ENCODE measurements at regions not wholly inside any gene's neighbourhood (a gene's known extent, or its start where the extent isn't known, plus 50 kb on each side); places are given as distances from the start of the nearest gene placed in this dataset.

GRCh38 chr16:5323284-5324141 is 225.9 kb upstream of the EEF2KMT start:
- H3K36me3 ChIP-seq (ENCODE audit: insufficient read depth, low read length): no peaks in the 10 kb centered on the region
- no peak overlapping the region for H3K27ac ChIP-seq
- DNase-seq (ENCODE audit: low read depth, low spot score): no peak
- no peak overlapping the region for H3K9ac ChIP-seq (ENCODE audit: insufficient read length)
- no peak for TF ChIP-seq POLR2AphosphoS5 (IDR thresholded peaks at IDR 0.05; ENCODE audit: borderline replicate concordance, low read depth, low read length)
- no peak for TF ChIP-seq EZH2 (IDR thresholded peaks at IDR 0.05)
- no peak for TF ChIP-seq FOXP2 (optimal IDR thresholded peaks at IDR 0.05; ENCODE audit: control extremely low read depth, extremely low read length, insufficient read depth)
- H3K4me3 ChIP-seq: no peak overlapping the region
- H3K9me3 ChIP-seq (ENCODE audit: low read depth, low read length): no peaks in the 10 kb centered on the region

- DNase-seq (ENCODE audit: low read depth, low spot score): no peak
- Histone ChIP-seq H3K9me3 (ENCODE audit: low read depth, low read length) (no peaks in the 10 kb centered on the region), H3K4me3 (no peak overlapping the region), H3K9ac (ENCODE audit: insufficient read length) (no peak overlapping the region), H3K27ac (no peak overlapping the region), H3K36me3 (ENCODE audit: insufficient read depth, low read length) (no peaks in the 10 kb centered on the region)
- TF ChIP-seq FOXP2 (optimal IDR thresholded peaks at IDR 0.05; ENCODE audit: control extremely low read depth, extremely low read length, insufficient read depth): no peak
- no peak for TF ChIP-seq POLR2AphosphoS5 (IDR thresholded peaks at IDR 0.05; ENCODE audit: borderline replicate concordance, low read depth, low read length)
- TF ChIP-seq EZH2 (IDR thresholded peaks at IDR 0.05): no peak
Observed at GRCh38 chr16:5321930-5322329, 224.3 kb upstream of the EEF2KMT start.

- H3K4me3 ChIP-seq: no peak overlapping the region
- no peak overlapping the region for H3K27ac ChIP-seq
- TF ChIP-seq EZH2 (IDR thresholded peaks at IDR 0.05): no peak
- TF ChIP-seq POLR2AphosphoS5 (IDR thresholded peaks at IDR 0.05; ENCODE audit: borderline replicate concordance, low read depth, low read length): no peak
- TF ChIP-seq FOXP2 (optimal IDR thresholded peaks at IDR 0.05; ENCODE audit: control extremely low read depth, extremely low read length, insufficient read depth): no peak
- DNase-seq (ENCODE audit: low read depth, low spot score): no peak
- no peaks in the 10 kb centered on the region for H3K9me3 ChIP-seq (ENCODE audit: low read depth, low read length)
- no peaks in the 10 kb centered on the region for H3K36me3 ChIP-seq (ENCODE audit: insufficient read depth, low read length)
- no peak overlapping the region for H3K9ac ChIP-seq (ENCODE audit: insufficient read length)
Observed at GRCh38 chr16:5319799-5320198, 222.2 kb upstream of the EEF2KMT start.

- H3K9me3 ChIP-seq (ENCODE audit: low read depth, low read length): no peaks in the 10 kb centered on the region
- no peak overlapping the region for H3K4me3 ChIP-seq
- no peaks in the 10 kb centered on the region for H3K36me3 ChIP-seq (ENCODE audit: insufficient read depth, low read length)
- no peak overlapping the region for H3K9ac ChIP-seq (ENCODE audit: insufficient read length)
- DNase-seq (ENCODE audit: low read depth, low spot score): no peak
- TF ChIP-seq POLR2AphosphoS5 (IDR thresholded peaks at IDR 0.05; ENCODE audit: borderline replicate concordance, low read depth, low read length) (no peak), EZH2 (IDR thresholded peaks at IDR 0.05) (no peak), FOXP2 (optimal IDR thresholded peaks at IDR 0.05; ENCODE audit: control extremely low read depth, extremely low read length, insufficient read depth) (no peak)
- H3K27ac ChIP-seq: no peak overlapping the region
Observed at GRCh38 chr16:5315914-5316313, 218.3 kb upstream of the EEF2KMT start.

- H3K9me3 ChIP-seq (ENCODE audit: low read depth, low read length): no peaks in the 10 kb centered on the region
- no peak overlapping the region for H3K27ac ChIP-seq
- DNase-seq (ENCODE audit: low read depth, low spot score): no peak
- H3K4me3 ChIP-seq: no peak overlapping the region
- H3K36me3 ChIP-seq (ENCODE audit: insufficient read depth, low read length): no peaks in the 10 kb centered on the region
- no peak overlapping the region for H3K9ac ChIP-seq (ENCODE audit: insufficient read length)
- TF ChIP-seq POLR2AphosphoS5 (IDR thresholded peaks at IDR 0.05; ENCODE audit: borderline replicate concordance, low read depth, low read length) (no peak), FOXP2 (optimal IDR thresholded peaks at IDR 0.05; ENCODE audit: control extremely low read depth, extremely low read length, insufficient read depth) (no peak), EZH2 (IDR thresholded peaks at IDR 0.05) (no peak)
Observed at GRCh38 chr16:5314377-5314776, 216.8 kb upstream of the EEF2KMT start.

GRCh38 chr16:5309946-5310611 is 212.5 kb upstream of the EEF2KMT start:
- Histone ChIP-seq H3K27ac (no peak overlapping the region), H3K4me3 (no peak overlapping the region), H3K9ac (ENCODE audit: insufficient read length) (no peak overlapping the region), H3K36me3 (ENCODE audit: insufficient read depth, low read length) (no peaks in the 10 kb centered on the region), H3K9me3 (ENCODE audit: low read depth, low read length) (no peaks in the 10 kb centered on the region)
- no peak for DNase-seq (ENCODE audit: low read depth, low spot score)
- TF ChIP-seq FOXP2 (optimal IDR thresholded peaks at IDR 0.05; ENCODE audit: control extremely low read depth, extremely low read length, insufficient read depth): no peak

- no peak overlapping the region for H3K27ac ChIP-seq
- DNase-seq (ENCODE audit: low read depth, low spot score): no peak
- no peak overlapping the region for H3K4me3 ChIP-seq
- H3K9me3 ChIP-seq (ENCODE audit: low read depth, low read length): peaks cover 2% of the 10 kb centered on the region; the same call in 1 of the 2 replicates
- H3K36me3 ChIP-seq (ENCODE audit: insufficient read depth, low read length): no peaks in the 10 kb centered on the region
- TF ChIP-seq EZH2 (IDR thresholded peaks at IDR 0.05) (no peak), POLR2AphosphoS5 (IDR thresholded peaks at IDR 0.05; ENCODE audit: borderline replicate concordance, low read depth, low read length) (no peak), FOXP2 (optimal IDR thresholded peaks at IDR 0.05; ENCODE audit: control extremely low read depth, extremely low read length, insufficient read depth) (no peak)
- H3K9ac ChIP-seq (ENCODE audit: insufficient read length): no peak overlapping the region
Observed at GRCh38 chr16:5305023-5305422, 207.4 kb upstream of the EEF2KMT start.

GRCh38 chr16:5302372-5303114 is 204.9 kb upstream of the EEF2KMT start:
- no peak overlapping the region for H3K4me3 ChIP-seq
- no peak overlapping the region for H3K9ac ChIP-seq (ENCODE audit: insufficient read length)
- H3K9me3 ChIP-seq (ENCODE audit: low read depth, low read length): peaks cover 2% of the 10 kb centered on the region; the same call in 1 of the 2 replicates
- no peaks in the 10 kb centered on the region for H3K36me3 ChIP-seq (ENCODE audit: insufficient read depth, low read length)
- H3K27ac ChIP-seq: no peak overlapping the region
- DNase-seq (ENCODE audit: low read depth, low spot score): no peak
- no peak for TF ChIP-seq FOXP2 (optimal IDR thresholded peaks at IDR 0.05; ENCODE audit: control extremely low read depth, extremely low read length, insufficient read depth)
- no peak for TF ChIP-seq POLR2AphosphoS5 (IDR thresholded peaks at IDR 0.05; ENCODE audit: borderline replicate concordance, low read depth, low read length)
- no peak for TF ChIP-seq EZH2 (IDR thresholded peaks at IDR 0.05)

Measured in SK-N-MC (cell line).